Midbrain (tissue), 1 donor: ENCODE measurements at regions not wholly inside any gene's neighbourhood (a gene's known extent, or its start where the extent isn't known, plus 50 kb on each side); places are given as distances from the start of the nearest gene placed in this dataset.
"Not testable (repeated sequence)": the region's sequence is repeated elsewhere in the genome, so short reads cannot be mapped to it uniquely, and the experiment has no call there.

Experiments used
- DNase-seq: peaks from one replicate; lab custom pipeline; 2025; lab: John Stamatoyannopoulos, UW

GRCh38 chr13:106096661-106097092 is 438.8 kb downstream of the EFNB2 start:
- DNase-seq = no peak

DNA sequence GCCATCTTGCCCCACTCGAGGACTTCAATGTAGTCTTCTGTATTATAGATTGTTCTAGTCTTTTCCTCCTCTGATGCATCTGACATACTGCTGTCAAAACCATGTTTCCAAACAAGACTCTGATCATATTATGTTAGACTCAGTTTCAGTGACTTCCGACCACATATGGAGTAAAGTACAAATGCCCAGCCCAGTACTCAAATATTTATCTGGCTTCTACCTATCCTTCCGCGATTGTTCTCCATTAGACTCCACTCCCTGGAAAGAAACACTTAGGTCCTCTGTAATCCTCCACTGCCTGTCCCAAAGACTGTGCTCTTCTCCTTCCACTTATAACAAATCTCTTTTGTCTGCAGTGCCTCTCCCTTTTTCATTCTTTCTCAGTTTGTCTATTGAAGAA is 439.5 kb downstream of the EFNB2 start:
- no peak for DNase-seq

DNA sequence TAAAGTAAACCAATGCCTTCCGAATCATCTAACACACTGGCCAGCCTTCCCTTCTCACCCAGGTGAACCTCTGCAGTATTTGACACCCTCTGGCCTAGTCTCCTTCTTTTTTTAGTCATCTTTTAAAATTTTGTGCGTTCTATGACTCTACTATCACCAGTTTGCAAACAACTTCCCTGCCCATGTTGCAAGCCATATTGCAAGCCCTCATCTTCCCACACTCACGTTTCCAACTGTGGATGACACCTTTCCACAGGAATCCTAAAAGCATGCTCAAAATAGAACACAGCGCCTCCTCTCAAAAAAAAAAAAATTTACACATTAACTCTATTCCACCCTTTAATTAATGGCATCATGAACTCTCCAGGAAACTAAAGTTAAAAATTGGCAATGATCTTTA is 440.1 kb downstream of the EFNB2 start:
- no peak for DNase-seq

DNA sequence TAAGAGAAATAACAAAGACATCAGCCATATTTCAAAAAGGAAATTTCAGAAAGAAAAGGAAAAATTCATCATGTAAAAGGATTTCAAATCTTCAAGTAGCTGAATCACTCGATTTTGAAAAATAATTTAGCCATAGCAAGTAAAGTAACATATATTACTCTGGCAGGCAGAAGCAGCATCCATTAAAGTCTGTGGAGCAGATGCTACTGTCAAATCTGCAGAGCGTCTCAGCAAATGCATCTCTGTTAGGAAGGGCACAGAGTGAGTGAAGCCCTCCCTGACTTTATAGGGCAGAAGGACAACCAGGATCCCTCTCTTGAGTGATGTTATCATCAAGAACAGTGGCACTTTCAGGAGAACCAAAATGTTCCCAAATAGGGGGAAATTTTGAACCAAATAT is 445.5 kb downstream of the EFNB2 start:
- no peak for DNase-seq

GRCh38 chr13:106089261-106089980 is 446.0 kb downstream of the EFNB2 start:
- peak; percentile 24 for DNase-seq

GRCh38 chr13:106088085-106088484 is 447.4 kb downstream of the EFNB2 start:
- no peak for DNase-seq

DNA sequence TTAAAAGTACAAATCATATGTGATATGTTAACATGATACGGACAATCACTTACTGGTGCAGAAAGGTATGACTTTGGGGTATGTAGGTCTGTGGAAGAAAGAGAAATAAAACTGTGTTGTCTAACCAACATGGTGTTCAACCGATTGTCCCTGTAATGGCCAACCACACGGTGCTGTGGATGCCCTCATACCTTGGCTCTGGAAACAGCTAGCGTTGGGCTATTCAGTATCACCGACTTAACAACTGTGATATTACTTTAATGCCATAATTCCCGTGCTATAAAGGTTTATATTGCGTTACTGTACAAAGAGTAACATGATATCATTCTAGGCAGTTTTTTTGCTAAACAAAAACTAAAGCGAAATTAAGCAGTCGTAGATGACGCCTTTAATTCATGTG is 448.3 kb downstream of the EFNB2 start:
- no peak for DNase-seq

GRCh38 chr13:106083620-106084350 is 451.7 kb downstream of the EFNB2 start:
- DNase-seq = peak; percentile 74

GRCh38 chr13:106081221-106081620 is 454.2 kb downstream of the EFNB2 start:
- DNase-seq = not testable (repeated sequence)

GRCh38 chr13:106078191-106078590 is 457.3 kb downstream of the EFNB2 start:
- DNase-seq = no peak

DNA sequence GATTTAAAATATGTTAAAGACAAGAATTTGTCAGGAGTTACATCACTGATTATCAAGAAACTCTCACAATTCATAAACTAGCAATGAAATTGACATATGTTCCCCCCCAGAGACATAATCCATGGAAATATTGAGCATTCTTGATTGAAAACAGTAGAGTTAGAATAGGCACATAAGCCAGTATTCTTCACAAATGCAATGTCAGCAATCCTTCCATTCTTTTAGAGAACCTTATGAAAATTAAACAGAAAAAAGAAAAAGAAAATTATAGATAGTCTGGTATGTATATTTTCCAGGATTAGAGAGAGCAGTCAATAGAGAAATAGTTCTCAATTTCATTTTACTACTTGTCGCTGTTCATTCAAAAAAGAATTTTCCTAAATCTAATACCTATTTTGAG is 458.4 kb downstream of the EFNB2 start:
- no peak for DNase-seq

DNA sequence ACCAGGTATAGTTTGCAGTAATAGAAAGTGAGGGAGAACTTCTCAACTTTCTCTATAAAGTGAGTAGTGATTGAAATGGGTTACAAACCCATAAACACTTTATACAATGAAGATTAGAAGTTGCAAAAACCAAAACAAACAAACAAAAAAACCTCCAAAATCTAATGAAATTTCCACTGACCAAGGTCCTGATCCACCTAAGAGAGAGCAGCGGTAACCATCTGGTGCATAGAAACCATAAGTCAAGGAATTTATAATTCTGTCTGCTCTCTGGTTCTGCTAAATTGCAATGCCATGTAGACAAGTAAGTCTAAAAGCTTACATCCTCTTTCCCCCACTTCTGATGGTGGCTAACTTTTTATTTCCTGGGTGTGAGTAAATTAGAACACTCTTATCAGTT is 463.4 kb downstream of the EFNB2 start:
- DNase-seq = no peak

GRCh38 chr13:106063591-106064313 is 471.7 kb downstream of the EFNB2 start:
- no peak for DNase-seq

DNA sequence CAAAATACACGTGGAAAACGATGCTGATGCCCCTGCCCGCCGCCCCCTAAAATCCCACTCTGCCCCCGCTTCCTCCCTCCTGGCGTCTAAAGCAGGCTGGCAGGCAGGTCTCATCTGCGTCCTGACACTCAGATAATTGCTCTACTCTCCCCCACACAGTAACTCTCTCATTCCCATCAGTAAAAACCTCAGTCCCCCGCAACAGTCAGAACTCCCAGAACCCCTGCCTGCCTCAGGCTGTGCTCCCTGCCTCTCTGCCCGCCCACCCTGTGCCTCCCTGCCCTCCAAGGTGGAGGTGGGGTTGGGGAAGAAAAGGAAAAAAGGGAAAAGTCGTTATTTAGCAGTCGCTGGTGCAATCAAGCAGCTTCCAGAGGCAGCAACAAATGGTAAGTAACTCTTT is 473.7 kb downstream of the EFNB2 start:
- no peak for DNase-seq

DNA sequence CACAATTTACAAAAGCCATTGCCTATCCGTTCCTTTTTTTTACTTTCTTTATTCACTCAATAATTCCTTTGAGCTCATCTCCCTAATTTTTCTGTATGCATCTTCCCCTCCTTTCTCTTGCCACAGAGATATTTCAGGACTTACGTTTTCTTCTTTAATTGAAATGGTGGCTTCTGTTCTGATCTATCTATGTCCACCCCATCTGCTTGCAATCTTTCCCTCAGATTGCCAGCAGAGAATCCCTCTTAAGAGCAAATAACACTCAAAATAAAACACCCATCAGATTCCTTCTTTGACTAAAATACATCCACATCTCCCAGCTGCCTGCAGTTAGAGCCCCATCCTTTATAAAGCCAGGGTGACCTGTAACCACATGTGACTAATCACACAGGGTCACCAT is 478.6 kb downstream of the EFNB2 start:
- DNase-seq = no peak

DNA sequence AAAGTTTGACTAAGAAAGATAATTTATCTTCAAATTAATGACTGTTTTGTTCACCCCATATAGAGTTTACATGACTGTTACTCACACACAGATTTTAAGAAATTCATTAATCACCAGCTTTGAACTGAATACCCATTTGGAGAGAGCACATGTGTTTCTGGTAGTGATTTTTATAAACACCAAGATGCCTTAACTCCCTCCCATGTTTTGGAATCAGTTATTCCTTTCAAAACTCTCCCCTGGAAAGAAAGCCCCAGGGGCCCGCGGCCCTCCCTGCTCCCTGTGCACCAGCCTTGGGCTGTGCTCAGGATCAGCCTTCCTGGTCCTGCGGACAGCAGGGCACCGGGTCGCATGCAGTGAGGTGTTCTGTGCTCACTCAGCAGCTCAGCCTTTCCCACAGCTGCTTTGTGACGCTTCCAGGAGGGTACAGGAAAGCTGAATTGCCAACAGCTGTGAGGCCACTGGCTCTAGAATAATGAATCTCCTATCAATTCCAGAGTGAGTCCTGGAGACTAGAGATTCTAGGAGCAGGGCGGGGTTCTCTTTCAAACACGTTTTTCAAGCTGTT is 483.2 kb downstream of the EFNB2 start:
- DNase-seq = no peak

DNA sequence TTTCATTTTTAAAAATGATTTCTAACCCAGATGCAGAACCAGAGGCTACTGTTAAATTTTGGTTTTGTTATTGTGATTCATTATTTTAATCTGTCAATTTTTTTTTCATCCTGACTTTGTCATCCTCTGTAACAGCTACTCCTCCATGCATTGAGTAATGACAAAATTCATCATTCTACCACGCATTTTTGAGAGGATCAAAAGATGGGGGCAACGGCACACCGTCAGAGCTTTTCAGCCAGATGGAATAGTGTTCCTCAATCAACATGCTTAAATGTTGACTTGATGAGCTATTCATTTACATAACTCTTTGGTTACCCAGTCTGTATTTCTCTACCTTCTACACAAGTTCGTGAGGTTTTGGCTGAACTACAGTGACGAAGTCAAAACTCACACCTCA is 486.3 kb downstream of the EFNB2 start:
- DNase-seq = no peak

GRCh38 chr13:106048386-106048785 is 487.1 kb downstream of the EFNB2 start:
- DNase-seq = no peak

DNA sequence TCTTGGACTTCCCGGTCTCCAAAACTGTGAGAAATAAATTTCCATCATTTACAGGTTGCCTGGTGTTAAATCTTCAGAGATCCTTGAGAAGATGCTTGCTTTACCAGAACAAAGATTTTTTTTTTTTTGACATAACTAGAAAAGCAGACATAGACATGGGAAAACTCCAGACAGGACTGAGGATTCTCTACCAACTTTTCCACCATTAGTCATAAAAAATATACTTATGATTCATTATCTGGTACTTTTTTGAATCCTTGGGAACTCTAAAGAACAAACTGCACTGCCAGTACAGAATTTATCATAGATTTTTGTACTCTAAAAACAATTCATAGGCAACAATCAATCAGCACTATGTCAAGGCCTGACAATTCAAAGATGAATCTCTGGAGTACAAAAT is 487.6 kb downstream of the EFNB2 start:
- no peak for DNase-seq

- DNase-seq = no peak
Observed at GRCh38 chr13:106042996-106043581, 492.4 kb downstream of the EFNB2 start.

GRCh38 chr13:106041445-106041844 is 494.0 kb downstream of the EFNB2 start:
- DNase-seq = no peak

- DNase-seq = no peak
Observed at GRCh38 chr13:106038752-106039151, 496.7 kb downstream of the EFNB2 start.
